Omental fat pad (tissue), 3 donors: ENCODE measurements at regions not wholly inside any gene's neighbourhood (a gene's known extent, or its start where the extent isn't known, plus 50 kb on each side); places are given as distances from the start of the nearest gene placed in this dataset.
"Not testable (repeated sequence)": the region's sequence is repeated elsewhere in the genome, so short reads cannot be mapped to it uniquely, and the experiment has no call there.

ENCODE experiments used
- ATAC-seq: fragments of 150-250 bp; one replicate; pipeline ENCODE4 v1.9.1; 2016; ENCODE audit warnings: mild to moderate bottlenecking, moderate library complexity; ENCODE audit not compliant: low FRiP score
- DNase-seq: peaks from one replicate; pipeline ENCODE4 v3.0.0-alpha.2; 2019; ENCODE audit warnings: low spot score
- TF ChIP-seq, protein P1 (sequence below), 3 donors: fragments of 450-650 bp; IDR thresholded peaks; one replicate each; pipeline ENCODE4 v1.5.1; 2016 to 2017; ENCODE audit warnings: antibody characterized with exemption in 3 of 3, mild to moderate bottlenecking in 3 of 3, moderate library complexity in 2 of 3

DNA sequence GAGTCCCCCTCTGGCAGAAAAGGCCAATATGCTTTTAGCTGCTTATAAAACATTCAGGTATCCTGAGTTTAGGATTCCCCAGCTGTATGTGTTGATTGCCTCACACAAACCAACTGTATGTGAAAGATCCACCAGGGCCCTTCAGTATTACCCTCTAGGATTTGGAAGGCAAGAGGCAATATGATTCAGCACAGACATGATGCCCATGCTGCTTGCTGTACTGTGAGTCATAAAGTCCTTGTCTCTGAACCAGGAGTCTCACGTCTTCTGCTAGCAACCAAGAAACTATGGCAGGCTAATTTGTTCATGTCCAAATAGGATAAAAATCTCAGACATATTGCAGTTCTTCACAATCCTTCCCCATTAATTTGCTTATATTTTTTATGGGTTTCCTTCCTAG is 789.2 kb upstream of the SLC35B3 start:
- no peak for ATAC-seq

DNA sequence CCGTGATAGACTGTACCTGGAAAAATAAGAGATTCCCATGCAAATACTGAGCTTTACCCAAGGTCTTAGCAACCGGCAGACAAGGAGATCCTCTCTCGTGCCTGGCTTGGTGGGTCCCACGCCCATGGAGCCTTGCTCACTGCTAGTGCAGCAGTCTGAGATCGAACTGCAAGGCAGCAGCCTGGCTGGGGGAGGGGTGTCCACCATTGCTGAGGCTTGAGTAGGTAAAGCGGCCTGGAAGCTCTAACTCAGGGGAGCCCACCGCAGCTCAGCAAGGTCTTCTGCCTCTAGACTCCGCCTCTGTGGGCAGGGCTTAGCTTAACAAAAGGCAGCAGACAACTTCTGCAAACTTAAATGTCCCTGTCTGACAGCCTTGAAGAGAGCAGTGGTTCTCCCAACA is 778.4 kb upstream of the SLC35B3 start:
- not testable (repeated sequence) for ATAC-seq, DNase-seq

More for the DNA sequence above, 789.2 kb upstream of the SLC35B3 start:
- no peak for DNase-seq
- TF ChIP-seq, protein P1, sequence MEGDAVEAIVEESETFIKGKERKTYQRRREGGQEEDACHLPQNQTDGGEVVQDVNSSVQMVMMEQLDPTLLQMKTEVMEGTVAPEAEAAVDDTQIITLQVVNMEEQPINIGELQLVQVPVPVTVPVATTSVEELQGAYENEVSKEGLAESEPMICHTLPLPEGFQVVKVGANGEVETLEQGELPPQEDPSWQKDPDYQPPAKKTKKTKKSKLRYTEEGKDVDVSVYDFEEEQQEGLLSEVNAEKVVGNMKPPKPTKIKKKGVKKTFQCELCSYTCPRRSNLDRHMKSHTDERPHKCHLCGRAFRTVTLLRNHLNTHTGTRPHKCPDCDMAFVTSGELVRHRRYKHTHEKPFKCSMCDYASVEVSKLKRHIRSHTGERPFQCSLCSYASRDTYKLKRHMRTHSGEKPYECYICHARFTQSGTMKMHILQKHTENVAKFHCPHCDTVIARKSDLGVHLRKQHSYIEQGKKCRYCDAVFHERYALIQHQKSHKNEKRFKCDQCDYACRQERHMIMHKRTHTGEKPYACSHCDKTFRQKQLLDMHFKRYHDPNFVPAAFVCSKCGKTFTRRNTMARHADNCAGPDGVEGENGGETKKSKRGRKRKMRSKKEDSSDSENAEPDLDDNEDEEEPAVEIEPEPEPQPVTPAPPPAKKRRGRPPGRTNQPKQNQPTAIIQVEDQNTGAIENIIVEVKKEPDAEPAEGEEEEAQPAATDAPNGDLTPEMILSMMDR (IDR thresholded peaks at IDR 0.05): no peak

DNA sequence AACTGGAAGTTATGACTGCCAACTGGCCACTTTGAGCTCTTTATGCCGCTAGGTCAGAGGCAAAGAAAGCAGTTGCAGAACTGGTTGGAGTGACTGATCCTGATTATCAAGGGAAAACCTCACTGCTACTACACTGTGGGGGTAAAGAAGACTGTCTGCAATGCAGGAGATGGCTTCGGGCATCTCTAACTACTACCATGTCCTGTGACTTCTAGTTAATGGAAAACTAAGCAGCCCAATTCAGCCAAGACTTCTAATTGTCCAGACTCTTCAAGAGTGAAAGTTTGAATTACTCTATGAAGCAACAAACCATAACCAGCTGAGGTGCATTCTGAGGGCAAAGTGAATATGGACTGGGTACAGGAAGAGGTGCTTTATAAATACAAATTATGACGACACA is 773.6 kb upstream of the SLC35B3 start:
- TF ChIP-seq, protein P1 (IDR thresholded peaks at IDR 0.05): no peak
- DNase-seq: no peak
- ATAC-seq: no peak

DNA sequence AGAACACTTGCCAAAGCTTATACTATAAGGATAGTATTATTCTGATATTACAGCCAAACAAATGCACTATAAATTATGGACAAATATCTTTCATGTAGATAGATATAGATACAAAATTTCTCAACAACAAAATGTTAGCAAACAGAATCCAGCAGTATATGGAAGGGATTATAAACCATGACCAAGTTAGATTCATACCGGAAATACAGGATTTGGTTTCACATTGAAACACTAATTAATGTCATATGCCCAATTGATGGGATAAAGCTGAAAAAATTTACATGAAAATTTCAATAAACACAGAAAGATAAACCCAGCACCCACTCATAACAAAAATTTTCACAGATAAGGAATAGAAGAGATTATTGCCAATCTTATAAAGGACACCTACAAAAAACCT is 770.3 kb upstream of the SLC35B3 start:
- ATAC-seq (no peak), DNase-seq (no peak)
- TF ChIP-seq, protein P1 (IDR thresholded peaks at IDR 0.05): no peak

DNA sequence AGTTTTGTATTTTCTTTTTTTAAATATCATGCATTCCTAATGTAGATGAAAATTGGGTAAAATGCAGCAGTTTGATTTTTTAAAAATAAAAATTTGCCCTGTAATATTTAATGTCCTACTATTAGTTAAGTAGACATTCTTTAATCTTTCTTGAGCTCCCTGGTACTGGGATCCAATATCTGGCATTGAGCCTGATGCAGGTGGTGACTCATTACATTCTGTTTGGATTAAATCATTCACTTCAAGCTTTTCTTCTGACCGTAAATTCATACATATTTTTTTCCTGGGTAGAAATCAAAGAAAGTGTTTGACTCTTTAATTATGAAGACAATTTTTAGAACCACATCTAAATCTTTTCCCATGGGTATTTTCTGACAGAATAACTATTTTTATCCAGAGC is 768.8 kb upstream of the SLC35B3 start:
- DNase-seq (no peak), ATAC-seq (no peak)
- TF ChIP-seq, protein P1 (IDR thresholded peaks at IDR 0.05): no peak

DNA sequence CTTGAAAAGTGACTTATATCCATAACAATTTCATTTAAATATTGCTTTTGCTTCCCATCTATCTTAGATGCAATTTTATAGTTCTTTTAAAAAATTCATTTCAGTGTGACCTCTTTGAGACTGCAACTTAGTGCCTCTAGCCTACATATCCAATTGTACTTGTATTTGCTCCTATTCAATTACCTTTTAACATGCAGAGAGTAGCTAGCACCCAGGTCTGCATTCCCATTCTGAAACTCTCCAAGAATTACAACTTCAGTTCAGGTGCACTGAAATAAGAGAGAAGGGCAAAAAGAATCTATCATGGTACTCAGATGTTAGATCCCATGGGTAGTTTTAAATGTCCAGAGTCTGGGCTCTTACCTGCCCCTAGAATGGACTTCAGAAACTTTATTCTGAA is 765.4 kb upstream of the SLC35B3 start:
- DNase-seq: no peak
- TF ChIP-seq, protein P1 (IDR thresholded peaks at IDR 0.05): no peak
- ATAC-seq: no peak

DNA sequence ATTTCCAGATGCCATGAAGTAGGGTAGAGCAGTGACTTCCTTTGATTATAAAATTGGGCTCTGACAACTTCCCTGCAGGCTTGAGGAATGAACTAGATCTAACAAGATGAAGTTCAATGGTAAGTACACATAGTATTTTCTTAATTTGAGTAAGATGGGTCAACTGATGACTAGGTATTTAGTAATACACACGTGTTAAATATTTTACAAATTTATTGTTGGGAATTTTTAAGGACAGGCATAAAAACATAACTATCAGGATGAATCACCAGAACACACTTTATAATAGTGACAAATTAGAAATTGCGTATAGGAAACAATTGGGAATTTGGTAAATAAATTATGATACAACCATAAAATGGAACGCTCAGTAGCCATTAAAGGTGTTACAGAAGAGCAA is 762.4 kb upstream of the SLC35B3 start:
- no peak for ATAC-seq
- TF ChIP-seq, protein P1 (IDR thresholded peaks at IDR 0.05): no peak

DNA sequence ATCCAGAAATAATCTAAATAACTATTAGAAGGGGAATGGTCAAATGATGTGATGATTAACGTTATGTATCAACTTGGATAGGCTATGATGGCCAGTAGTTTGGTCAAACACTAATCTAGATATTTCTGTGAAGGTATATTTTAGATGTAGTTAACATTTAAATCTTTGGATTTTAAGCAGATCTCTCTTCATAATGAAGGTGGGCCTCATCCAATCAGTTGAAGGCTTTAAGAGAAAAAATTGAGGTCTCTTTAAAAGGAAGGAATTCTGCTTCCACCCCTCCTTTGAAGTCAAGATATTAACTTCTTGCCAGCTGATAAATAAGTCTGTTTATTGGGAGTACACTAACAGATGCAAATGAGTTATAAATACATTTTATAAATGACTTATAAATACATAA is 760.0 kb upstream of the SLC35B3 start:
- TF ChIP-seq, protein P1 (IDR thresholded peaks at IDR 0.05): no peak
- DNase-seq: no peak
- no peak for ATAC-seq

More for the DNA sequence above, 762.4 kb upstream of the SLC35B3 start:
- DNase-seq: no peak
